GM23338 (cell line): ENCODE measurements at regions not wholly inside any gene's neighbourhood (a gene's known extent, or its start where the extent isn't known, plus 50 kb on each side); places are given as distances from the start of the nearest gene placed in this dataset.

Experiments
- ATAC-seq: fragments of 200-7000 bp; cut with Tn5 transposase; 3 replicates; pipeline ENCODE4 v1.9.1; 2020
- DNase-seq: peaks from one replicate; pipeline ENCODE4 v3.0.0-alpha.2; 2015; ENCODE audit warnings: low spot score
- H2AFZ ChIP-seq: fragments of 200-600 bp; sonication (generic); 2 replicates; pipeline ENCODE4 v1.8.0; 2016; ENCODE audit warnings: antibody characterized with exemption, mild to moderate bottlenecking, moderate library complexity
- H3F3A ChIP-seq: fragments of 200-600 bp; sonication (generic); replicated peaks from 2 replicates; pipeline ENCODE4 v1.8.0; 2017; ENCODE audit warnings: antibody characterized with exemption, mixed run types, low read depth
- H3K27ac ChIP-seq: fragments of 200-600 bp; sonication (generic); 2 replicates; pipeline ENCODE4 v1.6.1; 2016; ENCODE audit warnings: low read depth
- H3K27me3 ChIP-seq: fragments of 200-600 bp; sonication (generic); 2 replicates; pipeline ENCODE4 v1.8.0; 2016; ENCODE audit warnings: mild to moderate bottlenecking, mixed run types, moderate library complexity; ENCODE audit not compliant: insufficient read depth
- H3K36me3 ChIP-seq: fragments of 200-600 bp; sonication (generic); 2 replicates; pipeline ENCODE4 v1.8.0; 2016; ENCODE audit warnings: mild to moderate bottlenecking; ENCODE audit not compliant: insufficient read depth
- H3K4me1 ChIP-seq: fragments of 200-600 bp; sonication (generic); 2 replicates; pipeline ENCODE4 v1.8.0; 2016; ENCODE audit warnings: mild to moderate bottlenecking, moderate library complexity; ENCODE audit not compliant: insufficient read depth
- H3K4me2 ChIP-seq: fragments of 200-600 bp; sonication (generic); 2 replicates; pipeline ENCODE4 v1.7.1; 2017; ENCODE audit warnings: mixed run types
- H3K4me3 ChIP-seq: fragments of 200-600 bp; sonication (generic); 2 replicates; pipeline ENCODE4 v1.6.1; 2016; ENCODE audit warnings: mixed run types
- H3K79me2 ChIP-seq: fragments of 200-600 bp; sonication (generic); replicated peaks from 2 replicates; pipeline ENCODE4 v1.8.0; 2017; ENCODE audit warnings: mild to moderate bottlenecking; ENCODE audit not compliant: insufficient read depth
- H3K9me2 ChIP-seq: fragments of 200-600 bp; sonication (generic); 2 replicates; pipeline ENCODE4 v1.8.0; 2017; ENCODE audit not compliant: insufficient read depth
- H4K20me1 ChIP-seq: fragments of 200-600 bp; sonication (generic); replicated peaks from 2 replicates; pipeline ENCODE4 v1.8.0; 2017; ENCODE audit warnings: mild to moderate bottlenecking; ENCODE audit not compliant: insufficient read depth
- H3K27ac Mint-ChIP-seq: 2 replicates; pipeline ENCODE4 v1.8.0; 2020; ENCODE audit warnings: inconsistent platforms, mild to moderate bottlenecking, moderate library complexity, mixed read lengths
- H3K27me3 Mint-ChIP-seq: 3 replicates; pipeline ENCODE4 v1.8.0; 2022; ENCODE audit warnings: low read depth, mild to moderate bottlenecking, moderate library complexity, mixed read lengths, inconsistent platforms; ENCODE audit not compliant: insufficient read depth, poor library complexity
- H3K36me3 Mint-ChIP-seq: 3 replicates; pipeline ENCODE4 v1.8.0; 2021; ENCODE audit warnings: low read depth, mild to moderate bottlenecking, inconsistent platforms, moderate library complexity, mixed read lengths
- H3K4me1 Mint-ChIP-seq: 3 replicates; pipeline ENCODE4 v1.8.0; 2020; ENCODE audit warnings: mild to moderate bottlenecking, inconsistent platforms, mixed read lengths
- H3K4me3 Mint-ChIP-seq: 3 replicates; pipeline ENCODE4 v1.8.0; 2021; ENCODE audit warnings: moderate library complexity, mild to moderate bottlenecking, inconsistent platforms, mixed read lengths
- H3K9me3 Mint-ChIP-seq: 3 replicates; pipeline ENCODE4 v1.8.0; 2020; ENCODE audit warnings: moderate library complexity, mild to moderate bottlenecking, inconsistent platforms, mixed read lengths
- CREB1 ChIP-seq: fragments of 250-450 bp; sonication (Bioruptor Pico); IDR thresholded peaks from 2 replicates; pipeline ENCODE4 v1.5.0; 2020; ENCODE audit warnings: low read depth, mild to moderate bottlenecking, moderate library complexity
- EZH2 ChIP-seq: fragments of 200-600 bp; sonication (generic); IDR thresholded peaks from one replicate; pipeline ENCODE4 v1.8.0; 2017; ENCODE audit warnings: antibody characterized with exemption, mild to moderate bottlenecking, low read depth; ENCODE audit not compliant: unreplicated experiment
- EZH2phosphoT487 ChIP-seq: fragments of 200-600 bp; sonication (generic); IDR thresholded peaks from one replicate; pipeline ENCODE4 v1.8.1; 2018; ENCODE audit warnings: antibody characterized with exemption; ENCODE audit not compliant: unreplicated experiment
- JUNB ChIP-seq: IDR thresholded peaks from one replicate; pipeline ENCODE4 v1.6.1; 2016; ENCODE audit warnings: antibody characterized with exemption; ENCODE audit not compliant: unreplicated experiment
- NANOG ChIP-seq: IDR thresholded peaks from 2 replicates; pipeline ENCODE4 v1.6.1; 2016; ENCODE audit warnings: antibody characterized with exemption, borderline replicate concordance
- POLR2AphosphoS5 ChIP-seq: IDR thresholded peaks from 2 replicates; pipeline ENCODE4 v1.6.1; 2016; ENCODE audit warnings: antibody characterized with exemption, low read depth
- STAT1 ChIP-seq: IDR thresholded peaks from one replicate; pipeline ENCODE4 v1.6.1; 2016; ENCODE audit warnings: antibody characterized with exemption; ENCODE audit not compliant: unreplicated experiment
- ZNF114 ChIP-seq: fragments of 250-450 bp; sonication (Bioruptor Pico); IDR thresholded peaks from 2 replicates; pipeline ENCODE4 v1.5.0; 2020; ENCODE audit warnings: mild to moderate bottlenecking, moderate library complexity
- ZNF331 ChIP-seq: fragments of 250-450 bp; sonication (Bioruptor Pico); IDR thresholded peaks from 2 replicates; pipeline ENCODE4 v1.5.0; 2020; ENCODE audit warnings: low read depth, mild to moderate bottlenecking, moderate library complexity
- TF ChIP-seq, protein P1 (sequence below): fragments of 250-450 bp; sonication (Bioruptor Pico); IDR thresholded peaks from 2 replicates; pipeline ENCODE4 v1.5.0; 2020; ENCODE audit warnings: mild to moderate bottlenecking, moderate library complexity
- TF ChIP-seq, protein P2 (sequence below): IDR thresholded peaks from one replicate; pipeline ENCODE4 v1.6.1; 2018; ENCODE audit warnings: antibody characterized with exemption; ENCODE audit not compliant: unreplicated experiment
- TF ChIP-seq, protein P3 (sequence below): IDR thresholded peaks from 2 replicates; pipeline ENCODE4 v1.6.1; 2016; ENCODE audit warnings: antibody characterized with exemption
- TF ChIP-seq, protein P4 (sequence below), 2 experiments: fragments of 200-600 bp in 1 of 2; sonication (generic) in 1 of 2; conservative IDR thresholded peaks; 2 replicates each; pipeline versions ENCODE4 v1.5.1 to v1.6.1; 2016 to 2017; ENCODE audit warnings: antibody characterized with exemption in 2 of 2, low read depth in 2 of 2, mild to moderate bottlenecking in 2 of 2, moderate library complexity in 1 of 2

DNA sequence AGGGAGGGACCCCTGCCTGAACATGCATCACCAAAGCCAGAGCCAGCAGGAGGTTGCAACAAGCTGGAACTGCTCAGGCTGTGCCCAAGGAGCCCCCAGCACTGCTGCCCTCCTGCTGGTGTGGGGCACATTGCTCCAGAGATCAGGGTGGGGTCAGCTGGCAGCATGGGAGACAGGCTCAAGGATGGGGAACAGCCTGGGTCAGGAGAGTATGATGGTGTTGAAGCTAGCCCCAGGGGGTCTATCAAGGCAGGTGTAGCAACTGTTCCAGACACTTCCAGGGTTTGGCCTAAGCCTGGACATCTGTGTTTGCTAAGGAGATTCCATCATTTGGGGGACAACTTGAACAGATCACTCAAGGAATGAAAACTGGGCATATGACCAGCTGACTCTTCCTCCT, 133.1 kb downstream of the ATPSCKMT start:
- H3K79me2 ChIP-seq, result no peaks in the 10 kb centered on the region
- no peaks in the 10 kb centered on the region for H3K4me1 ChIP-seq
- TF ChIP-seq ZNF114 (no peak), ZNF331 (CRISPR knock-in tag) (no peak), EZH2phosphoT487 (no peak), NANOG (no peak), CREB1 (no peak), JUNB (no peak), EZH2 (no peak), STAT1 (no peak), POLR2AphosphoS5 (no peak)
- TF ChIP-seq, protein P1, sequence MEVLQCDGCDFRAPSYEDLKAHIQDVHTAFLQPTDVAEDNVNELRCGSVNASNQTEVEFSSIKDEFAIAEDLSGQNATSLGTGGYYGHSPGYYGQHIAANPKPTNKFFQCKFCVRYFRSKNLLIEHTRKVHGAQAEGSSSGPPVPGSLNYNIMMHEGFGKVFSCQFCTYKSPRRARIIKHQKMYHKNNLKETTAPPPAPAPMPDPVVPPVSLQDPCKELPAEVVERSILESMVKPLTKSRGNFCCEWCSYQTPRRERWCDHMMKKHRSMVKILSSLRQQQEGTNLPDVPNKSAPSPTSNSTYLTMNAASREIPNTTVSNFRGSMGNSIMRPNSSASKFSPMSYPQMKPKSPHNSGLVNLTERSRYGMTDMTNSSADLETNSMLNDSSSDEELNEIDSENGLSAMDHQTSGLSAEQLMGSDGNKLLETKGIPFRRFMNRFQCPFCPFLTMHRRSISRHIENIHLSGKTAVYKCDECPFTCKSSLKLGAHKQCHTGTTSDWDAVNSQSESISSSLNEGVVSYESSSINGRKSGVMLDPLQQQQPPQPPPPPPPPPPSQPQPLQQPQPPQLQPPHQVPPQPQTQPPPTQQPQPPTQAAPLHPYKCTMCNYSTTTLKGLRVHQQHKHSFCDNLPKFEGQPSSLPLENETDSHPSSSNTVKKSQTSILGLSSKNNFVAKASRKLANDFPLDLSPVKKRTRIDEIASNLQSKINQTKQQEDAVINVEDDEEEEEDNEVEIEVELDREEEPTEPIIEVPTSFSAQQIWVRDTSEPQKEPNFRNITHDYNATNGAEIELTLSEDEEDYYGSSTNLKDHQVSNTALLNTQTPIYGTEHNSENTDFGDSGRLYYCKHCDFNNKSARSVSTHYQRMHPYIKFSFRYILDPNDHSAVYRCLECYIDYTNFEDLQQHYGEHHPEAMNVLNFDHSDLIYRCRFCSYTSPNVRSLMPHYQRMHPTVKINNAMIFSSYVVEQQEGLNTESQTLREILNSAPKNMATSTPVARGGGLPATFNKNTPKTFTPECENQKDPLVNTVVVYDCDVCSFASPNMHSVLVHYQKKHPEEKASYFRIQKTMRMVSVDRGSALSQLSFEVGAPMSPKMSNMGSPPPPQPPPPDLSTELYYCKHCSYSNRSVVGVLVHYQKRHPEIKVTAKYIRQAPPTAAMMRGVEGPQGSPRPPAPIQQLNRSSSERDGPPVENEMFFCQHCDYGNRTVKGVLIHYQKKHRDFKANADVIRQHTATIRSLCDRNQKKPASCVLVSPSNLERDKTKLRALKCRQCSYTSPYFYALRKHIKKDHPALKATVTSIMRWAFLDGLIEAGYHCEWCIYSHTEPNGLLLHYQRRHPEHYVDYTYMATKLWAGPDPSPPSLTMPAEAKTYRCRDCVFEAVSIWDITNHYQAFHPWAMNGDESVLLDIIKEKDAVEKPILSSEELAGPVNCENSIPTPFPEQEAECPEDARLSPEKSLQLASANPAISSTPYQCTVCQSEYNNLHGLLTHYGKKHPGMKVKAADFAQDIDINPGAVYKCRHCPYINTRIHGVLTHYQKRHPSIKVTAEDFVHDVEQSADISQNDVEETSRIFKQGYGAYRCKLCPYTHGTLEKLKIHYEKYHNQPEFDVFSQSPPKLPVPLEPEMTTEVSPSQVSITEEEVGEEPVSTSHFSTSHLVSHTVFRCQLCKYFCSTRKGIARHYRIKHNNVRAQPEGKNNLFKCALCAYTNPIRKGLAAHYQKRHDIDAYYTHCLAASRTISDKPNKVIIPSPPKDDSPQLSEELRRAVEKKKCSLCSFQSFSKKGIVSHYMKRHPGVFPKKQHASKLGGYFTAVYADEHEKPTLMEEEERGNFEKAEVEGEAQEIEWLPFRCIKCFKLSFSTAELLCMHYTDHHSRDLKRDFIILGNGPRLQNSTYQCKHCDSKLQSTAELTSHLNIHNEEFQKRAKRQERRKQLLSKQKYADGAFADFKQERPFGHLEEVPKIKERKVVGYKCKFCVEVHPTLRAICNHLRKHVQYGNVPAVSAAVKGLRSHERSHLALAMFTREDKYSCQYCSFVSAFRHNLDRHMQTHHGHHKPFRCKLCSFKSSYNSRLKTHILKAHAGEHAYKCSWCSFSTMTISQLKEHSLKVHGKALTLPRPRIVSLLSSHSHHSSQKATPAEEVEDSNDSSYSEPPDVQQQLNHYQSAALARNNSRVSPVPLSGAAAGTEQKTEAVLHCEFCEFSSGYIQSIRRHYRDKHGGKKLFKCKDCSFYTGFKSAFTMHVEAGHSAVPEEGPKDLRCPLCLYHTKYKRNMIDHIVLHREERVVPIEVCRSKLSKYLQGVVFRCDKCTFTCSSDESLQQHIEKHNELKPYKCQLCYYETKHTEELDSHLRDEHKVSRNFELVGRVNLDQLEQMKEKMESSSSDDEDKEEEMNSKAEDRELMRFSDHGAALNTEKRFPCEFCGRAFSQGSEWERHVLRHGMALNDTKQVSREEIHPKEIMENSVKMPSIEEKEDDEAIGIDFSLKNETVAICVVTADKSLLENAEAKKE (CRISPR knock-in tag), result no peak
- TF ChIP-seq, protein P2, sequence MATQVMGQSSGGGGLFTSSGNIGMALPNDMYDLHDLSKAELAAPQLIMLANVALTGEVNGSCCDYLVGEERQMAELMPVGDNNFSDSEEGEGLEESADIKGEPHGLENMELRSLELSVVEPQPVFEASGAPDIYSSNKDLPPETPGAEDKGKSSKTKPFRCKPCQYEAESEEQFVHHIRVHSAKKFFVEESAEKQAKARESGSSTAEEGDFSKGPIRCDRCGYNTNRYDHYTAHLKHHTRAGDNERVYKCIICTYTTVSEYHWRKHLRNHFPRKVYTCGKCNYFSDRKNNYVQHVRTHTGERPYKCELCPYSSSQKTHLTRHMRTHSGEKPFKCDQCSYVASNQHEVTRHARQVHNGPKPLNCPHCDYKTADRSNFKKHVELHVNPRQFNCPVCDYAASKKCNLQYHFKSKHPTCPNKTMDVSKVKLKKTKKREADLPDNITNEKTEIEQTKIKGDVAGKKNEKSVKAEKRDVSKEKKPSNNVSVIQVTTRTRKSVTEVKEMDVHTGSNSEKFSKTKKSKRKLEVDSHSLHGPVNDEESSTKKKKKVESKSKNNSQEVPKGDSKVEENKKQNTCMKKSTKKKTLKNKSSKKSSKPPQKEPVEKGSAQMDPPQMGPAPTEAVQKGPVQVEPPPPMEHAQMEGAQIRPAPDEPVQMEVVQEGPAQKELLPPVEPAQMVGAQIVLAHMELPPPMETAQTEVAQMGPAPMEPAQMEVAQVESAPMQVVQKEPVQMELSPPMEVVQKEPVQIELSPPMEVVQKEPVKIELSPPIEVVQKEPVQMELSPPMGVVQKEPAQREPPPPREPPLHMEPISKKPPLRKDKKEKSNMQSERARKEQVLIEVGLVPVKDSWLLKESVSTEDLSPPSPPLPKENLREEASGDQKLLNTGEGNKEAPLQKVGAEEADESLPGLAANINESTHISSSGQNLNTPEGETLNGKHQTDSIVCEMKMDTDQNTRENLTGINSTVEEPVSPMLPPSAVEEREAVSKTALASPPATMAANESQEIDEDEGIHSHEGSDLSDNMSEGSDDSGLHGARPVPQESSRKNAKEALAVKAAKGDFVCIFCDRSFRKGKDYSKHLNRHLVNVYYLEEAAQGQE, result no peak
- TF ChIP-seq, protein P3, sequence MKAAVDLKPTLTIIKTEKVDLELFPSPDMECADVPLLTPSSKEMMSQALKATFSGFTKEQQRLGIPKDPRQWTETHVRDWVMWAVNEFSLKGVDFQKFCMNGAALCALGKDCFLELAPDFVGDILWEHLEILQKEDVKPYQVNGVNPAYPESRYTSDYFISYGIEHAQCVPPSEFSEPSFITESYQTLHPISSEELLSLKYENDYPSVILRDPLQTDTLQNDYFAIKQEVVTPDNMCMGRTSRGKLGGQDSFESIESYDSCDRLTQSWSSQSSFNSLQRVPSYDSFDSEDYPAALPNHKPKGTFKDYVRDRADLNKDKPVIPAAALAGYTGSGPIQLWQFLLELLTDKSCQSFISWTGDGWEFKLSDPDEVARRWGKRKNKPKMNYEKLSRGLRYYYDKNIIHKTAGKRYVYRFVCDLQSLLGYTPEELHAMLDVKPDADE, result no peak
- TF ChIP-seq, protein P4, sequence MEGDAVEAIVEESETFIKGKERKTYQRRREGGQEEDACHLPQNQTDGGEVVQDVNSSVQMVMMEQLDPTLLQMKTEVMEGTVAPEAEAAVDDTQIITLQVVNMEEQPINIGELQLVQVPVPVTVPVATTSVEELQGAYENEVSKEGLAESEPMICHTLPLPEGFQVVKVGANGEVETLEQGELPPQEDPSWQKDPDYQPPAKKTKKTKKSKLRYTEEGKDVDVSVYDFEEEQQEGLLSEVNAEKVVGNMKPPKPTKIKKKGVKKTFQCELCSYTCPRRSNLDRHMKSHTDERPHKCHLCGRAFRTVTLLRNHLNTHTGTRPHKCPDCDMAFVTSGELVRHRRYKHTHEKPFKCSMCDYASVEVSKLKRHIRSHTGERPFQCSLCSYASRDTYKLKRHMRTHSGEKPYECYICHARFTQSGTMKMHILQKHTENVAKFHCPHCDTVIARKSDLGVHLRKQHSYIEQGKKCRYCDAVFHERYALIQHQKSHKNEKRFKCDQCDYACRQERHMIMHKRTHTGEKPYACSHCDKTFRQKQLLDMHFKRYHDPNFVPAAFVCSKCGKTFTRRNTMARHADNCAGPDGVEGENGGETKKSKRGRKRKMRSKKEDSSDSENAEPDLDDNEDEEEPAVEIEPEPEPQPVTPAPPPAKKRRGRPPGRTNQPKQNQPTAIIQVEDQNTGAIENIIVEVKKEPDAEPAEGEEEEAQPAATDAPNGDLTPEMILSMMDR (conservative IDR thresholded peaks at IDR 0.05; ENCODE audit: low read depth in 2 of 2), result no peak
- no peaks in the 10 kb centered on the region; the same call in 1 of the 3 replicates for H3K36me3 Mint-ChIP-seq
- H3K27ac Mint-ChIP-seq, result no peak overlapping the region
- DNase-seq (no peak), ATAC-seq (no peak)
- no peak overlapping the region for H2AFZ ChIP-seq
- peaks cover 12% of the 10 kb centered on the region for H3K9me3 Mint-ChIP-seq
- H3K4me3 Mint-ChIP-seq, result no peak overlapping the region
- H3K36me3 ChIP-seq, result no peaks in the 10 kb centered on the region
- peaks cover 4% of the 10 kb centered on the region for H3K4me1 Mint-ChIP-seq
- no peaks in the 10 kb centered on the region for H3F3A ChIP-seq
- peaks cover 8% of the 10 kb centered on the region; the same call in 1 of the 2 replicates for H3K9me2 ChIP-seq
- no peak overlapping the region for H3K4me2 ChIP-seq
- no peaks in the 10 kb centered on the region for H3K27me3 ChIP-seq
- H4K20me1 ChIP-seq, result no peaks in the 10 kb centered on the region
- no peak overlapping the region for H3K4me3 ChIP-seq
- H3K27ac ChIP-seq, result no peak overlapping the region
- H3K27me3 Mint-ChIP-seq, result peaks cover 9% of the 10 kb centered on the region
